ENCODE measurements at regions not wholly inside any gene's neighbourhood (a gene's known extent, or its start where the extent isn't known, plus 50 kb on each side); places are given as distances from the start of the nearest gene placed in this dataset.
A peak's percentile ranks its signal among the peaks of the same experiment; 100 is the strongest.

- TF ChIP-seq CTCF (IDR thresholded peaks at IDR 0.05; ENCODE audit: borderline replicate concordance, extremely low read depth, insufficient read depth), result no peak
- intact Hi-C loops (cut with DNase I), result no loop called here
- FAIRE-seq, result no peak
- Histone ChIP-seq H3K36me3 (ENCODE audit: control insufficient read depth in 2 of 3, insufficient read depth in 3 of 3, low read length in 3 of 3) (no peaks in the 10 kb centered on the region), H3K27me3 (ENCODE audit: control insufficient read depth, insufficient read depth, low read length) (no peaks in the 10 kb centered on the region), H3K4me1 (ENCODE audit: control insufficient read depth in 2 of 3, insufficient read depth in 2 of 3, low read depth in 1 of 3, low read length in 3 of 3) (no peaks in the 10 kb centered on the region), H3K4me3 (ENCODE audit: low read length in 3 of 3) (no peak overlapping the region), H3K9me3 (ENCODE audit: control insufficient read depth in 2 of 3, insufficient read depth in 1 of 3, low read length in 3 of 3) (no peaks in the 10 kb centered on the region), H3K9ac (ENCODE audit: low read length in 3 of 3) (no peak overlapping the region), H3K27ac (ENCODE audit: low read depth in 2 of 2, low read length in 2 of 2) (no peak overlapping the region)
- DNase-seq, result no peak
Measured at GRCh38 chr11:21895686-21896085, 297.2 kb upstream of the ANO5 start.

GRCh38 chr11:21896216-21896615, 296.7 kb upstream of the ANO5 start:
- no peak for FAIRE-seq
- H3K36me3 ChIP-seq (ENCODE audit: control insufficient read depth in 2 of 3, insufficient read depth in 3 of 3, low read length in 3 of 3), result no peaks in the 10 kb centered on the region
- intact Hi-C loops (cut with DNase I), result no loop called here

GRCh38 chr11:21896746-21897602, 295.9 kb upstream of the ANO5 start:
- no peak for TF ChIP-seq CTCF (IDR thresholded peaks at IDR 0.05; ENCODE audit: borderline replicate concordance, extremely low read depth, insufficient read depth)
- H3K27me3 ChIP-seq (ENCODE audit: control insufficient read depth, insufficient read depth, low read length), result no peaks in the 10 kb centered on the region
- intact Hi-C loops (cut with DNase I), result no loop called here
- no peak overlapping the region for H3K9ac ChIP-seq (ENCODE audit: low read length in 3 of 3)
- H3K36me3 ChIP-seq (ENCODE audit: control insufficient read depth in 2 of 3, insufficient read depth in 3 of 3, low read length in 3 of 3), result no peaks in the 10 kb centered on the region
- FAIRE-seq (no peak), DNase-seq (peak in 2 of 5 donors; percentile 0 to 1)
- H3K27ac ChIP-seq (ENCODE audit: low read depth in 2 of 2, low read length in 2 of 2), result no peak overlapping the region
- H3K4me1 ChIP-seq (ENCODE audit: control insufficient read depth in 2 of 3, insufficient read depth in 2 of 3, low read depth in 1 of 3, low read length in 3 of 3), result no peaks in the 10 kb centered on the region
- no peaks in the 10 kb centered on the region for H3K9me3 ChIP-seq (ENCODE audit: control insufficient read depth in 2 of 3, insufficient read depth in 1 of 3, low read length in 3 of 3)
- H3K4me3 ChIP-seq (ENCODE audit: low read length in 3 of 3), result no peak overlapping the region

More at GRCh38 chr11:21896216-21896615, 296.7 kb upstream of the ANO5 start:
- no peak for TF ChIP-seq CTCF (IDR thresholded peaks at IDR 0.05; ENCODE audit: borderline replicate concordance, extremely low read depth, insufficient read depth)
- Histone ChIP-seq H3K4me1 (ENCODE audit: control insufficient read depth in 2 of 3, insufficient read depth in 2 of 3, low read depth in 1 of 3, low read length in 3 of 3) (no peaks in the 10 kb centered on the region), H3K9ac (ENCODE audit: low read length in 3 of 3) (no peak overlapping the region), H3K27ac (ENCODE audit: low read depth in 2 of 2, low read length in 2 of 2) (no peak overlapping the region), H3K4me3 (ENCODE audit: low read length in 3 of 3) (no peak overlapping the region), H3K27me3 (ENCODE audit: control insufficient read depth, insufficient read depth, low read length) (no peaks in the 10 kb centered on the region), H3K9me3 (ENCODE audit: control insufficient read depth in 2 of 3, insufficient read depth in 1 of 3, low read length in 3 of 3) (no peaks in the 10 kb centered on the region)
- DNase-seq, result no peak
